Stimulated activated CD8-positive, alpha-beta memory T cell treated with anti-CD3 and anti-CD28 coated beads, Interleukin-4, amount 100 ng/mL, for 48 hours (primary cell): ENCODE measurements at regions not wholly inside any gene's neighbourhood (a gene's known extent, or its start where the extent isn't known, plus 50 kb on each side); places are given as distances from the start of the nearest gene placed in this dataset.
"Not testable (repeated sequence)": the region's sequence is repeated elsewhere in the genome, so short reads cannot be mapped to it uniquely, and the experiment has no call there.

Experiments
- DNase-seq: peaks from one replicate; pipeline ENCODE4 v3.0.0-alpha.2; 2020

DNA sequence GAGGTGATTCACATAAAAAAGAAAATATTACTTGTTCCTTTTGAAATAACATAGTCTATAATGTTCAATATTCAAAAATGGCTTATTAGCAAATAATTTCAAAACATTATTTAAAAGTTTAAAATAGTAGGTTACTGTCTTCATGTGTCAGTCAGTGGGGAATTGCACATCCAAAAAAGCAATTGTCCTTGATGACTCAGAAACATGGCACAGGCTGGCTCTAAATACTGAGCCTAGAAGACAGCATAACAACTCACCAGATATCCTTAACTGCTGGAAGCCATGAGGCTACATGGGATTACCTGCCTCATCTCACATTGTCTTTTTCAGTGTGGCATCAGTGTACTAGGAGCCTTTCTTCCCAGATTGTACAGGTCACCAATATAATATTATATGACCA lies 439.5 kb upstream of the RGMB start:
- no peak for DNase-seq

DNA sequence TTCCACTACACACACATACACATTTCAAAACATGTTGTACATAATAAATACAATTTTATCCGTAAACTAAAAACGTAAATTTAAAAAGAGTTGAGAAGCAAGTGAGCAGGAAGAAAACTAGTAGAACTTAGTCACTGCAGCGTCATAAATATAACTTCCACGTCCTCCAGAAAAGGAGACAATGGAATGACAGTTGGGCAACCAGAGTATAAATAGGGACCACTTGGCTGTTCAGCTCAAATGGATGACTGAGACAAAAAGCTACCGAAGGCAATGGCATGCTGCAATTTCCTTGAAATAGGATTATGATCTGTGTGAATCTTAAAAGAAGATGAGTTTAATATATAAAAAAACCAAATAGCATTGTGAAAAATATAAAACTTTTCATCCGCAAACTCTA lies 438.5 kb upstream of the RGMB start:
- DNase-seq, result no peak

DNA sequence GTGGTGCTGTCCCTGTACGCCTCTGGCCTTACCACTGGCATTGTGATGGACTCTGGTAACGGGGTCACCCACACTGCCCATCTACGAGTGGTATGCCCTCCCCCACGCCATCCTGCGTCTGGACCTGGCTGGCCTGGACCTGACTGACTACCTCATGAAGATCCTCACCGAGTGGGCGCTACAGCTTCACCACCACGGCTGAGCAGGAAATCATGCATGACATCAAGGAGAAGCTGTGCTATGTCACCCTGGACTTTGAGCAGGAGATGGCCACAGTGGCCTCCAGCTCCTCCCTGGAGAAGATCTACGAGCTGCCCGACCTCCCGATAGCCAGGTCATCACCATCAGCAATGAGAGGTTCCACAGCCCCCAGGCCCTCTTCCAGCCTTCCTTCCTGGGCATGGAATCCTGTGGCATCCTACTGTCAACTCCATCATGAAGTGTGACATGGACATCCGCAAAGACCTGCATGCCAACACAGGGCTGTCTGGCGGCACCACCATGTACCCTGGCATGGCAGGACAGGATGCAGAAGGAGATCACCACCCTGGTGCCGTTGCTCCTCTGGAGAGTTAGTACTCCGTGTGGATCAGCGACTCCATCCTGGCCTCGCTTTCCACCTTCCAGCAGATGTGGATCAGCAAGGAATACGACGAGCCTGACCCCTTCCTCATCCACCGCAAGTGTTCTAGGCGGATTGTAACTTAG lies 434.2 kb upstream of the RGMB start:
- no peak for DNase-seq

DNA sequence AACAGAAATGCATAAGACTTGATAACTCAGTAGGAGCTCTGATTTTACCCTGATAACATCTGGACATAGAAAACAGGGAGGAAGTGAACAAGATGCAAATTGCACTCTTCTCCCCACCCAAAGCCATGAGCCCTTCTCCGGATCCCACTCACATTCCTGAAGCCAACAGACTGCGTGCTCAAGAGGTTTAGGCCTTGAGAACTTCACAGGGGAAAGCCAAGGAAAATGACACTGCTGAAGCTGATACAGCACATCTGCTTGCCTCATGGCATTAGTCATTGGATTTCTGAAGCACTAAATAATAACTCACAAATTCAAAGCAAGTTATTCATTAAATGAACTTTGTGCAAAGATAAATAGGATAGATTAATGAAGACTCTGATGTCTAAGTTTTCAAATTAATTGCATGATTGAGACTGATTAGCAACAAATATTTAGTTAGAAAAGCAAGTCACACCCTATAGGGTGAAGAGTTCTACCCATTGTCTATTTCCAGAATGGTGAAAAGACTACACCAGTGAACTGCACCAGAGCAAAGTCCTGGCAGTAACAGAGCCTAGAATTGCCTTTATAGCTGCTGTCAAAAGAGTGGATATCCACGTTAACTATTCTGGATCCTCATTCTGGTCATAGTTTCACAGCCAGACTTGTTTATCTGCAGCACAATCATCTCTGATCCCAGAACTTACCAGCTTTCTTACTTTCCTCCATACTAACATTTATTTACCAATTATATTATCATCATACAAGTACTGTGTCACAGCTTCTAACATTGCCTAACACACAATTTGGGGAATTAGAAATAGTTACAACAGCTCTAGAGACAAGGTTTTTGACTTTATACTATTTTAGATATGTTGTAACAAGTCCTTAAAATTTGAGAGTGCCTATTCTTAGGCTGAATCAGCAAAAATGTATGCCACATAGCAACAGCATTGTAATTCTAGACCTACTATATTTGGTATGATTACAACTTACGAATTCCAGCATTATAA lies 432.1 kb upstream of the RGMB start:
- DNase-seq, result no peak

DNA sequence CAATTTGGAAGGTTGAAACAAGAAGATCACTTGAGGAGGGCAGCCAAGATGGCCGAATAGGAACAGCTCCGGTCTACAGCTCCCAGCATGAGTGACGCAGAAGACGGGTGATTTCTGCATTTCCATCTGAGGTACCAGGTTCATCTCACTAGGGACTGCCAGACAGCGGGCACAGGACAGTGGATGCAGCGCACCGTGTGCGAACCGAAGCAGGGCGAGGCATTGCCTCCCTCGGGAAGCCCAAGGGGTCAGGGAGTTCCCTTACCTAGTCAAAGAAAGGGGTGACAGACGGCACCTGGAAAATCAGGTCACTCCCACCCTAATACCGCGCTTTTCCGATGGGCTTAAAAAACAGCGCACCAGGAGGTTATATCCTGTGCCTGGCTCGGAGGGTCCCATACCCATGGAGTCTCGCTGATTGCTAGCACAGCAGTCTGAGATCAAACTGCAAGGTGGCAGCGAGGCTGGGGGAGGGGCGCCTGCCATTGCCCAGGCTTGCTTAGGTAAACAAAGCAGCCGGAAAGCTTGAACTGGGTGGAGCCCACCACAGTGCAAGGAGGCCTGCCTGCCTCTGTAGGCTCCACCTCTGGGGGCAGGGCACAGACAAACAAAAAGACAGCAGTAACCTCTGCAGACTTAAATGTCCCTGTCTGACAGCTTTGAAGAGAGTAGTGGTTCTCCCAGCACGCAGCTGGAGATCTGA lies 430.4 kb upstream of the RGMB start:
- not testable (repeated sequence) for DNase-seq

DNA sequence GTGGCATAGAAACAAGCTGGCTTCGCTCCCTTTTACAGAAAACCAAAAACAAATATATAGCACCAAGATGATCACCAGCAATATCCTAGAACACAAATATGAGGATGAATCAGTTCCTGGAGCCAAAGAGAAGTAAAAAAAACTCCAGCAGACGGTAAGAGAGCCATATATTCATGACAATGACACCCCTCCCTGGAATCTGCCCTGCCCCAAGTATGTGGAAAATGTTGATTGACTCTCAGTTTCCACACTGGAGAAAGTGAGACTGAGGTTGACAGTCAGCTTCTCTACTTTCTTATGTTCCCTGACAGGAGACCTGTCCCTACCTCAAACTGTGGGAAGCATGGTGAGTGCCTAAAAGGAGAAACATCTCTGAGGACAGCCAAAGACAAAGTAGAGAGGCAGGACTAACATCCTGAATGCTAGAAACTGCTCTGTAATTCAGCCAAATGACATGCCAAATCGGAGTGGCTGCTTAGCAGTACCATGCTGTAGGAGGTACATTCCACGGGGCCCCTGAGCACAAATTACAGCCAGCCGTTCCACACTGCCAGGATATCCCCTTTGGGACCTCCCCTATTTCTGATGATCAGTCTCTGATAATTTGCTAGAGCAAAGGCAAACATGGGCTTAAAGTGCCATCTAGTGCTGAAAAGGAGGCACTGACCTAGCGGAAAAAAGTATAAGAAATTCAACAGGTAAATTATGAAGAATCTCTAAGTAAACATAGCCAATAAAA lies 424.0 kb upstream of the RGMB start:
- no peak for DNase-seq

DNA sequence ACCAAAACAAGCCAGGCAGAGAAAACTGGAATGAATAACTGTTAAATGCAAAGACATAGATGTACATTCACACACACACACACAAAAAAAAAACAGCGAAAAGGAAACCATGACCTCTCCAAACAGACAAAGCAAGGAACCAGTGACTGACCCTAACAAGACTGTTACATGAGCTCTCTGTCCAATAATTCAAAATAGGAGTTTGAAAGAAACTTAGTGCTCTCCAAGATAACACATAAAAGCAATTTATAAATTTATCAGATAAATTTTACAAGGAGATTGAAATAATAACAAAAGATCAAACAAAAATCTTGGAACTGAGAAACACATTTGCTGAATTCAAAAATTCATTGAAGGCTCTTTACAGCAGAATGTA lies 423.5 kb upstream of the RGMB start:
- DNase-seq, result no peak

DNA sequence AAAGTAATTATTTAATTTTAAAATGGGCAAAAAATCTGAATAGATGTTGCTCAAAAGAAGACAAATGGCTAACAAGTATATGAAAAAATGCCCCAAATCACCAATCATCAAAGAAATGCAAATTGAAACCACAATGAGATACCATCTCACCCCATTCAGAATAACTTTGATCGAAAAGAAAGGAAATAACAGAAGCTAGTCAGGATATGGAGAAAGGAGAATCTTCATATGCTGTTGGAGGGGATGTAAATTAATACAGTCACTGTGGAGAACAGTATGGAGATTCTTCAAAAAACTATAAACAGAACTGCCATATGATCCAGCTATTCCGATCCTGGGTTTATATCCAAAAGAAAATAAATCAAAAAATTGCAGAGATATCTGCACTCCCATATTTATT lies 418.5 kb upstream of the RGMB start:
- no peak for DNase-seq

DNA sequence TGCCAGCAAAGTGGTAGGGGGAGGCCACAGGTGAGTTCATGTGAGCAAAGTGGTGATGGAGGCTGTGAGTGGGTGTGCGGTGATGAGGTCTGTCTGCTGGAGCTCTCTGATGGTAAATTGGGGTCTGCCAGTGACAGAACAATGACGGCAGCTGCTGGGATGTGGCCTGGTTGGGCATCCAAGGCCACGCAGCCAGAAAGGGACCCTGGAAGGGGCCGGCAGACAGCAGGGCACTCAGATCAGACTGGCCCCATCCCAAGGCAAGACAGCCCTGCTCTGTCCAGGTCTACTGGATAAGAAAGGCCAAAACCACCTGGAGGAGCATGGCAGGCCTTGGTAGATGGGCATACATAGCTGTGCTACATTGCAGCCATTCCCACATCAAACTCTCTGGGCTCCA lies 412.9 kb upstream of the RGMB start:
- DNase-seq, result no peak

DNA sequence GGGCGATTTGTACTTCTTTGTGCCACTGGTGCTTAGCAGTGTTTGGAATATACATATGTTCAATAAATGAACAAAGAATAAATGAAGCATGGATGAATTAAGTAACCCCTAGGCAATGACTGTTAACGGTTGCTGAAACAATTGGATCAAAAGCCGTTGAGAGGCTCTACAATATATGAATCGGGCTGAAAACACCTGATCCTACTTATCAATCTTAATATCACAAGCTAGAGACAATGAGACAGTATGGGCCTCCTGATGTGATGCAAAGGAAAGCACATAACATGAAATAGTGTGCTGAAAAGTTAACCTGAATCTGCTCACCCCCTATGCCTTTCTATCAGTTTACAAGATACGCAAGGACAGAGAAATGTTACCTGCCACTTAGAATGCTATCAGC lies 410.3 kb upstream of the RGMB start:
- no peak for DNase-seq

DNA sequence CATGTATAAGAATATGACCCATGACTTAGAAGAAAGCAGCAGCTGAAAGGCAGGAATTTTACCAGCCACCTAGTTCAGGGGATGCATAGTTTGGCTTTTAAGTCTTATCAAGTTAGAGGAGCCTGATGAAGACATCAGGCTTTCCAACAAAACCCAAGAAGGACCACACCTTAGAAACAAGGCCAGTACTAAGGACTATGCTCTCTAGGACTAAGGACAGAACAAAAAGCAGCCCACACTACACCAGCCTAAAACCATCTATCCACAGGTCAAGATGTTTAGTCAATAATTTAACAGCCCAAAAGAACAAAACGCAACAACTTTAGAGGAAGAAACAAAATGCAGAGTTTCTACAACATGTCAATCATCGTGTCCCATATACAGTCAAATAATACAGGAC lies 408.9 kb upstream of the RGMB start:
- no peak for DNase-seq

DNA sequence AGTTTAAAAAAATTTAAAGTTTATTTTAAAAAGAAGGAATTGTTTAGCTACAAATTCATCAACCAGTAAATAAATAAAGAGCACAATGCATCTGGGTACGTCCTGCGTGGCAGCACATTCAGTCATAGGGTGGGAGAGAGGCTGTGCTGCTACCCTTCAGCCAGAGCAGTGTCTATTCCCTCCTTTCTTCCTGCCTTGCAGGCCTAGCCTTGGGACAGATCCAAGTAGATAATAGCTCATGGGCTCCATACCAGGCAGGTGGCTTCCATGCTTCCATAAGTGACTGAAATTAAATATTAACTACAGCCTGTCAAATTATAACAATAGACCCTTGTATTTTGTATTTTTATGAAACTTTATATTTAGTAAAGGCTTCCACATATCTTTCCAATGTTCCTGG lies 408.3 kb upstream of the RGMB start:
- DNase-seq, result no peak

DNA sequence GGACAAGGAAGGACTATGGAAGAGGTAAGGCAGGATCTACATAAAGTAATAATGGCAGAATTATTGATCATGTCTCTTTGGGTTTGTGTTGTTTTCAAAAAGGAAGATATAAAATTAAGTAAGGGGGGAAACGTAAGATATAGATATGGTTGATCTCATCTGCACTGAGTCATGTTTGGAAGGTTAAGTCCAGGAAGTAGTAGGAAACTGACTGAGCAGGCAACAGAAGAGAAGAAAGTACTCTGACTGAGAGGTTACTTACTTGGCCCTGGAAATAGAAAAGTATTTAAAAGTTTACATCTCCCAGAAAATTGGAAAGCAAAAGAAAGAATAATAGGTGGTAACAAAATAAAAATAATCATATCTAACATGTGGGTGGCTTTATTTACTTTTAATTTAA lies 405.3 kb upstream of the RGMB start:
- DNase-seq, result no peak

DNA sequence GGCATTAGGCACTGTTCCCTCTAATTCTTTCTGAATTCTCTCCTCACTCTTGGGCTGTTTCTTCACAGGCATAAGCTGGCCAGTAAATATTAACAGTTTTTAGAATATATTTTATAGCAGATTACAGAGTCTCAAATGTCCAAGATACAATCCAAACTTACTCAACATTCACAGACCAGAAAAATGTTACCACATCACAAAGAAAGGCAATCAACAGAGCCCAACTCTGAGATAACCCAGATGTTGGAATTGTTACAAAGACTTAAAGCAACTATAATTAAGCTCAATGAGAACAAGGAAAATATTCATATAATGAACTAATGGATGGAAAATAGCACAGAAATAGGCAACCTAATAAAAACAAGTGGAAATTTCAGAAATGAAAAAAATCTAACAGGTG lies 401.1 kb upstream of the RGMB start:
- DNase-seq, result no peak

DNA sequence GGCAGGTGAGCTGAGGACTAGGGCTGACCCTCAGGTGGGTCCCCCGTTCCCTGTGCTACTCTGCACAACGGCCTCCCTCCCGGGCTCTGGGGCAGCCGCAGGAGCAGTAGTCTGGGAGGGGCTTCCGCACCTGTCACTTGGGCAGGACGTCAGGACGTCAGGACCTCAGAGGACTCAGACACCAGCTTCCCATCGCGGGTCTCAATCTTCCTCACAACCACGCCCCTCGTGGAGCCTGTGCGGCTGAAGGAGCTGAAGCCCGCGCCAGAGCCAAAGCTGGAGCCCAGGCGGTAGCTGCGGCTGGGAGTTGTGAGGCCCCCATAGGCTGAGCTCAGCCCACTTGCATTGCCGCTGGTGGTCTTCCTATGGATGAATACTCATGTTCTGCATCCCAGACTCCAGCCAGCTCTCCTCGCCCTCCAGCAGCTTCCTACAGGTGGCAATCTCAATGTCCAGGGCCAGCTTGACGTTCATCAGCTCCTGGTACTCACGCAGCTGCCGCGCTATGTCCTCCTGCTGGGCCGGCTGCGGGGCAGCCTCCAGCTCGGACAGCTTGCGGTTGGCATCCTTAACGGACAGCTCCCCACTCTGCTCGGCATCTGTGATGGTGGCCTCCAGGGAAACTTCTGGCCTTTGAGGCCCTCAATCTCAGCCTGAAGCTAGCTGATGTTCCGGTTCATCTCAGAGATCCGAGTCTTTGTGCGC lies 381.4 kb upstream of the RGMB start:
- no peak for DNase-seq

DNA sequence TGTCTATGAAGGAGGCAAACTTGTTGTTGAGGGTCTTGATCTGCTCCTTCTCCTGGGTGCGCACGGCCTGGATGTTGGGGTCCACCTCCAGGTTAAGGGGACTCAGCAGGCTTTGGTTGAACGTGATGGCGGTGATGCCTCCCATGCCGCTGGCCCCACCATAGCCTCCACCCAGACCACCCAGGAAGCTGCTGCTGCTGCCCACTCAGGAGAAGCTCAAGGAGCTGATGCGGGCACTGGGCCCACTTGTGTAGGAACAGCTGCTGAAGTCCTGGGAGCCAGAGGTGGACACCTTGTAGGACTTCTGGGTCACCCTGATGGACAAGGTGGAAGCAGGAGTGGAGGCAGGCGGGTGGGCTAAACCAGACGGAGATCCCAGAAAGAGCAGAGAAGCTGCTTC lies 380.3 kb upstream of the RGMB start:
- DNase-seq, result not testable (repeated sequence)

DNA sequence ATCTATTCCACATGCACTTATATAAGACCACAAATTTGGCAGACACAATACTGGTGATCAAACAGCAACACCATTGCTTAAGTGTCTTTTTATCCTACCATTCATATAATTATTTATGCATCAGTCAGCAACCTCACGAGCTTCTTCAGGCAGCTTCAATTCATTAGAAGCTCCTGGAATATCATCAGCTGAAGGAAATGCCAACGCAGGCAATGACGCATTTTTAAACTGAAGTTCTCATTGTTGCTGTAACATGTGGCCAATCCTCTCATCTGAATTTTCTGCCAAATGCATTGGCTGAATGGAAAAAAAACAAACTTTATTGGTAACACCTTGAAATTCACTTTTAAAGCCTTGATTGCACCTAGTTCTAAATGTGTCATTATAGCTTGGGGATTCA lies 376.4 kb upstream of the RGMB start:
- no peak for DNase-seq

DNA sequence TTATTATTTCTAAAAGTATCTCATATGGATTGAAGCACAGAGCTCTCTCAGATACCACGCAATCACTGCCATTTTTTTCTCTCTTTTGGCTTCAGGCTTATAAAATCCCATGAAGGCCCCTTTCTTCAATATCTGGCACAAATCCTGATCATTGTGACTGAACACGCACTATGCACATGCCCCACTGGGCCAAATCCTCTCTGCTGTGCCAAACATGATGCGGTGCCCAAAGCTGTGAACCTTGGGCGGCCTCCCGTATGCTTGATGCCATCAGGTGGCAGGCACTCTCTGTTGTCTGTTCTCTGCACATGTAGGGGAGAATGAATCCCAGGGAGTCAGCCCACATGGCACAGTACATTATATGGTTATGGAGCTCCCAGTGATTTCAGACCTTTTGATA lies 375.0 kb upstream of the RGMB start:
- DNase-seq, result no peak

DNA sequence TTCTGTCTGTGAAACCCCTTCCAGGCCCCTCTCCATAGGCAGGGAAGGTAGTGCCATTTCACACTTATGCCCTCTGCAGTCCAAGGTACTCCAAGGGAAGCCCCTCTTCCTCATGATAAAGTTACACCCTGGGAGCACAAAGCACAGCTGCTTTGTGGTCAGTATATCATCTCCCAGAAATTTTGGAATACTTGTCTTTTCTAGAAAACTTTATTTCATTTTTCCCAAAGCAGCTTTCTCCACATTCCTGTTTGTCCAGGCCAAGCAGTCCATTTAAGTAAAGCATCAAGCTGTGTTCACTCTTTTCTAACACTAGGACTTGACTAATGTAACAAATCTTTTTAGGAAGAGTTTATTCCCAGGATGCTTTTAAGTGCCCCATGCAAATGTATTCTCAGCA lies 371.8 kb upstream of the RGMB start:
- DNase-seq, result no peak

DNA sequence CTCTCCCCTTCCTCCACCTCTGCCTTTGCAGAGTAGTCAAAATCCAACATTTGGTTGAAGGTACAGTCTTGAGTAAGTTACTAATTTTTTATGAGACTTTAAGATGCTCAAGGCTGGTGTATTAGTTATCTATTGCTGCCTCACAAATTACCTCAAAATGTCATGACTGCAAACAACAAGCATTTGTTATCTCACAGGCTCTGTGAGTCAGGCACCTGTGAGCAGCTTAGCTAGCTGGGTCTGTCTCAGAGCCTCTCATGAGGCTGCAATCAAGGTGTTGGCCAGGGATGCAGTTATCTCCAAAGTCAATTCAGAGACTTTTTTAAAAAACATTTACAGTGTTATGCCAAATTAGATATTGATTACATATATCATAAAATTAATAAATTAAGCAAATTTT lies 371.3 kb upstream of the RGMB start:
- no peak for DNase-seq

DNA sequence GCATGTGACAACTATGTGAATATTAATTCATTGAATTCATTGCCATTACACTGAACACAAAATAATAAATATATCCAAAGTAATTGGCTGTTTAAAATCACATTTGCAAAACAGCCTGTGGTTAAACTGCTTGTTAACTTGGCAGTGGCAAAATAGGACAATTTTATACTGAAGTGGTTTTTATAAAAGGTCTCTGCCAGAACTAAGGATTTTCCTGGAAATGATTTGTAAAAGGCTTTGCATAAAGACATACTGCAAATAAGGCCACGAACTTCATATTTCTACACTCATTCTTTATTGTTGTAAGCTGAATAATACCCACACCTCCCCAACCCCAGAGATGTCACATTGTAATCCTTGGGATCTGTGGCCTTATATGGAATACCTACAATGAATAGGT lies 370.3 kb upstream of the RGMB start:
- no peak for DNase-seq

DNA sequence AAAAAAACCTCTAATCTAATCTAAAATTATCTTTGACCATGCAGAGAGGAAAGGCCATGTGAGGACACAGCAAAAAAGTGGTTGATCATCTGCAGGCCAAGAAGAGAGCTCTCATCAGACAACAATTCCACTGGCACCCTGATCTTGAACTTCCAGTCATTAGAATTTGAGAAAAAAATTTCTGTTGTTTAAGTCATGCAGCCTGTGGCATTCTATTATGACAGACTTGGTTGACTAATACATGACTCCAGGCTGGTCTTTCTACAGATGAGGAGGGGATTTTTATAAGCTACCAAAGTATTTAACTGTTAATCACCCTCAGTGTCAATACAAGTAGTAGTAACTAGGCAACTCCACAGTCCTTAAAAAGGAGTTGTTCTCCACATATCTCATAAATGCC lies 358.5 kb upstream of the RGMB start:
- DNase-seq, result no peak
